ENCODE measurements at regions not wholly inside any gene's neighbourhood (a gene's known extent, or its start where the extent isn't known, plus 50 kb on each side); places are given as distances from the start of the nearest gene placed in this dataset.

GRCh38 chr2:151063271-151063670 is 198.4 kb downstream of the RBM43 start:
- Histone ChIP-seq H3K36me3 (no peaks in the 10 kb centered on the region), H3K4me3 (no peak overlapping the region), H3K4me1 (replicated peaks) (no peaks in the 10 kb centered on the region), H3K27me3 (replicated peaks; ENCODE audit: insufficient read depth) (no peaks in the 10 kb centered on the region), H3K9me3 (no peaks in the 10 kb centered on the region), H3K27ac (no peak overlapping the region)
- no peak for TF ChIP-seq CTCF (IDR thresholded peaks at IDR 0.05)
- 29% methylated on average over 3 of the region's 3 CpGs for WGBS
- intact Hi-C loops (cut with DNase I): no loop called here
- DNase-seq (ENCODE audit: low spot score): no peak

- no peak for DNase-seq (ENCODE audit: low spot score)
- intact Hi-C loops (cut with DNase I): no loop called here
- Histone ChIP-seq H3K36me3 (no peaks in the 10 kb centered on the region), H3K27me3 (replicated peaks; ENCODE audit: insufficient read depth) (no peaks in the 10 kb centered on the region), H3K27ac (no peak overlapping the region), H3K9me3 (no peaks in the 10 kb centered on the region), H3K4me3 (no peak overlapping the region), H3K4me1 (replicated peaks) (no peaks in the 10 kb centered on the region)
- no peak for TF ChIP-seq POLR2AphosphoS5 (IDR thresholded peaks at IDR 0.05)
- TF ChIP-seq CTCF (IDR thresholded peaks at IDR 0.05): no peak
- no peak for TF ChIP-seq POLR2A (IDR thresholded peaks at IDR 0.05)
- WGBS: 85% methylated on average over 2 of the region's 2 CpGs
Observed at GRCh38 chr2:151060287-151060686, 201.4 kb downstream of the RBM43 start.

- Histone ChIP-seq H3K27ac (no peak overlapping the region), H3K4me1 (replicated peaks) (no peaks in the 10 kb centered on the region), H3K9me3 (no peaks in the 10 kb centered on the region), H3K36me3 (no peaks in the 10 kb centered on the region), H3K27me3 (replicated peaks; ENCODE audit: insufficient read depth) (no peaks in the 10 kb centered on the region), H3K4me3 (no peak overlapping the region)
- WGBS: 78% methylated on average over 1 of the region's 1 CpG
- no peak for TF ChIP-seq POLR2A (IDR thresholded peaks at IDR 0.05)
- no peak for TF ChIP-seq CTCF (IDR thresholded peaks at IDR 0.05)
- TF ChIP-seq POLR2AphosphoS5 (IDR thresholded peaks at IDR 0.05): no peak
- no peak for DNase-seq (ENCODE audit: low spot score)
- intact Hi-C loops (cut with DNase I): no loop called here
Observed at GRCh38 chr2:151056870-151057269, 204.8 kb downstream of the RBM43 start.

GRCh38 chr2:151053661-151053990 is 208.0 kb downstream of the RBM43 start:
- Histone ChIP-seq H3K4me1 (replicated peaks) (no peaks in the 10 kb centered on the region), H3K27me3 (replicated peaks; ENCODE audit: insufficient read depth) (no peaks in the 10 kb centered on the region), H3K9me3 (no peaks in the 10 kb centered on the region), H3K36me3 (no peaks in the 10 kb centered on the region), H3K4me3 (no peak overlapping the region), H3K27ac (no peak overlapping the region)
- intact Hi-C loops (cut with DNase I): loop anchor here (5.0 kb wide), 2 partner anchors 184 to 1456 kb away; no protein-coding TSS in a partner anchor
- DNase-seq (ENCODE audit: low spot score): no peak
- WGBS: 89% methylated on average over 1 of the region's 1 CpG
- TF ChIP-seq CTCF (IDR thresholded peaks at IDR 0.05) (no peak), POLR2A (IDR thresholded peaks at IDR 0.05) (no peak), POLR2AphosphoS5 (IDR thresholded peaks at IDR 0.05) (no peak)

- Histone ChIP-seq H3K4me3 (no peak overlapping the region), H3K27me3 (replicated peaks; ENCODE audit: insufficient read depth) (no peaks in the 10 kb centered on the region), H3K27ac (no peak overlapping the region), H3K36me3 (no peaks in the 10 kb centered on the region), H3K4me1 (replicated peaks) (no peaks in the 10 kb centered on the region), H3K9me3 (no peaks in the 10 kb centered on the region)
- DNase-seq (ENCODE audit: low spot score): no peak
- 68% methylated on average over 1 of the region's 1 CpG for WGBS
- TF ChIP-seq CTCF (IDR thresholded peaks at IDR 0.05) (no peak), POLR2A (IDR thresholded peaks at IDR 0.05) (no peak), POLR2AphosphoS5 (IDR thresholded peaks at IDR 0.05) (no peak)
- intact Hi-C loops (cut with DNase I): loop anchor here (5.0 kb wide), 2 partner anchors 184 to 1456 kb away; no protein-coding TSS in a partner anchor
Observed at GRCh38 chr2:151052850-151053660, 208.6 kb downstream of the RBM43 start.

Data from prostate gland (tissue), 2 donors.